ENCODE measurements at regions not wholly inside any gene's neighbourhood (a gene's known extent, or its start where the extent isn't known, plus 50 kb on each side); places are given as distances from the start of the nearest gene placed in this dataset.
"Not testable (repeated sequence)": the region's sequence is repeated elsewhere in the genome, so short reads cannot be mapped to it uniquely, and the experiment has no call there.

- DNase-seq: no peak
Observed at GRCh38 chr10:125605167-125605566, 77.8 kb downstream of the TEX36 start.

DNA sequence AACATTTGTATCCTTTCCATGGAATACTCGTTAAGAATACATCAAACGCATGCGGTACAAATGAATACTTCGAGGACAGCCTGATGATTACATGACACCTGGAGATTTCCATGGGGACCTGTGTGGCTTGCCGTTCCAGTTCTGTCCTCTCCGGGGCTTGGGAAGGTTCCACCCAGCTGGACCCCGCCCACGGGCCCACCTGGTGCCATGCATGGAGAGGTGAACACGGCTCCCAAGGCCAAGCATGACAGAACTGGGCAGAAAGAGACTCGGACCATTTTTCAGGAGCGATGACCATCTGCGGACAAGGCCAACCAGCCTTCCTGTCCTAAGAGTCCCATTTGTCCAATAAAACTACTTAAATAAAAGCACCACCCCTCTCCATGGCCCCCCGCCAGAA is 80.1 kb downstream of the TEX36 start:
- no peak for DNase-seq

DNA sequence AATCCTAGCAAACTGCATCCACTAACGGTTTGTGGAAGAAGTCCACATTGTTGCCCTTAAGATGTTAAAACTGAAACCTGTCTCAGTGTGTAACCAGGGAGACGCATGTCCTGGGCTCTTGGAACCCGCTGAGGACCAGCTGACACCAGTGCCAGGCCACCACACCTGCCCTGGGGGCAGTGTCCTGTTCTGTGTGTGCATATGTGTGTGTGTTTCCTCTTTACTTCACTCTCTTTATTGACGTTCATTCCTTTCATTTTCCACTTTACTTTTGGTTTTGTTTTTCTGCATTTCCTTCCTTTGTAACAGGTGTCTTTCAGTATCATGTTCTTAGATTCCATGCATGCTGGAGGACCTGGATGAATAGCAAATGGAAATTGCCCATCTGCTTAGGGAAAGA is 83.8 kb downstream of the TEX36 start:
- DNase-seq: no peak

- no peak for DNase-seq
Observed at GRCh38 chr10:125595911-125596310, 87.1 kb downstream of the TEX36 start.

GRCh38 chr10:125593644-125594043 is 89.3 kb downstream of the TEX36 start:
- no peak for DNase-seq

DNA sequence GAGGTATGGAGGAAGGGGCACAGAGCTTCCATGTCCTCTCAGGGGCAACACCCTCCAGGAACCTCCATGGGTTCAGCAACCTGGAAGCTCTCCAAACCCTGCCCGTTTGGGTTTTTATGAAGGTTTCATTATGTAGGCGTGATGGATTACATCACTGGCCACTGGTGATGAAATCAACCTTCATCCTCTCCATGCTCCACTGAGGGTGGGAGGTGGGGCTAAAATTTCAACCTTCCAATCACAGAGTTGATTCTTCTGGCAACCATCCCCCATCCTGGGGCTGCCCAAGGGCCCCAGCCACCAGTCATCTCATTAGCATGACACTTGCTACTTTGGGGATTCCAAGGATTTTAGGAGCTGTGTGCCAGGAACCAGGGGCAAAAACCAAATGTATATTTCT is 90.1 kb downstream of the TEX36 start:
- DNase-seq: no peak

DNA sequence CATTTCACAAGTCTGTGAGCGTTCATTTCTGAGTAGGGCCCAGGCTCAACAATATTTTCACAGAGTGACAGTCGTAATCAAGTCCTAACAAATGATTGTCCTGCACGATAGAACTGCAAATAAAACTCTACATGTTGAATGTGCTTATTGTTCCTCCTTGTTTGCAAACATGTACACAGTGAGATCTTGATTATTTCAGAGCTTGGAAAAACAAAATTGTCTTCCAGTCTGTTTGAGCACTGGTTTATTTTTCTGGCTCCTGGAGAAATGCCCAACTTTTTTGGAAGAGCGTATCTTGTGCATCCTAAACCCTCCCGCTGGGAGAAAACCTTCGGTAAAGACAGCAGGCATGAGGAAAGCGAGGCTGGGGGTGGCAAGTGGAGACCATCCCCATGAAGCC is 91.1 kb downstream of the TEX36 start:
- DNase-seq: no peak

DNA sequence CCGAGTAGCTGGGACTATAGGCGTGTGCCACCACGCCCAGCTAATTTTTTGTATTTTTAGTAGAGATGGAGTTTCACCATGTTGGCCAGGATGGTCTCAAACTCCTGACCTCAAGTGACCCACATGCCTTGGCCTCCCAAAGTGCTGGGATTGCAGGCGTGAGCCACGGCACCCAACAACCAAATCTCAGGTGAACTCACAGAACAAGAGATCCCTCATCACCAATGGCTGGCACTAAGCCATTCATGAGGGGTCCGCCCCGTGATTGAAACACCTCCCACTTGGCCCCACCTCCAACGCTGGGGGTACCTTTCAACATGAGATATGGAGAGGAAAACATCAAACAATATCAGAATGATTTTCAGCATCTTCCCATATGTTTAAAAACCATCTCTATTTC is 94.2 kb downstream of the TEX36 start:
- not testable (repeated sequence) for DNase-seq

GRCh38 chr10:125584954-125585353 is 98.0 kb downstream of the TEX36 start:
- DNase-seq: no peak

GRCh38 chr10:125578658-125579315 is 104.2 kb downstream of the TEX36 start:
- no peak for DNase-seq

GRCh38 chr10:125575843-125576242 is 107.1 kb downstream of the TEX36 start:
- no peak for DNase-seq

DNA sequence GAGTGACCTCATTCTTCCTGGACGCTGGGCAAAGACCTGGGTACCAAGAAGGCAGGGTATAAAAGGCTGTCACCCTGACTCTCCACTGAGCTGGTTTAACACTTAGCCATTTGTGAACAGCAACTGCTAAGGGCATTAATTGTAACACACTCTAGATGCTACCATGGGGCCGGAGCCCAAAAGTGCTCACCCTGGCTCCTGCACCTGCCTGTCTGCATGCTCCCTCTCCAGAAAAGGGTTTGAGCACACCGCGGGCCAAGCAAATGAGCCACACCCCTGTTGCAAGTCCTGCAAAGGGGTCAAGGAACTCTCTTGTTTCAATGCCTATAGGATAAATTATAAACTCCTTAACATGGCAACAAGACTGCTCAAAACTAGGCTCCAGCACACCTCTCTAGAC is 114.8 kb downstream of the TEX36 start:
- no peak for DNase-seq

- DNase-seq: no peak
Observed at GRCh38 chr10:125567529-125567928, 115.4 kb downstream of the TEX36 start.

DNA sequence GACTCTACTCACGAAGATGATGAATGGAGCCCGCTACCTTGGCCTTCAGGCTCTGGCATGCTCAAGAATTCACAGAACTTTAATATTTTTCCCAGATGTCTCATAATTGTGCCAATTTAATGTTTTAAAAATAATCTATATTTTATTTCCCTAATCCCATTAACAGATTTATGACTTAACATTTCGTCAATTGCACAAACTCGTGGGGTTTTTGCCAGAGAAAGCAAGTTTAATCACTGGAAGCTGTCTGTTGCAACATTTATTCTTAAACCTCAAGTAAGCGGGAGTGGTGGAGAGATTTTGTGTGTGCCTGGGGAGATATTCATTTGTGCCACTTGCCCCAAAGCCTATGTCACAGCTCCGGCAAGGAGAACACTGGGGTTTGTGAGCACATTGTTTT is 117.9 kb downstream of the TEX36 start:
- DNase-seq: no peak

- DNase-seq: no peak
Observed at GRCh38 chr10:125564570-125564969, 118.4 kb downstream of the TEX36 start.

- DNase-seq: no peak
Observed at GRCh38 chr10:125562737-125563136, 120.2 kb downstream of the TEX36 start.

DNA sequence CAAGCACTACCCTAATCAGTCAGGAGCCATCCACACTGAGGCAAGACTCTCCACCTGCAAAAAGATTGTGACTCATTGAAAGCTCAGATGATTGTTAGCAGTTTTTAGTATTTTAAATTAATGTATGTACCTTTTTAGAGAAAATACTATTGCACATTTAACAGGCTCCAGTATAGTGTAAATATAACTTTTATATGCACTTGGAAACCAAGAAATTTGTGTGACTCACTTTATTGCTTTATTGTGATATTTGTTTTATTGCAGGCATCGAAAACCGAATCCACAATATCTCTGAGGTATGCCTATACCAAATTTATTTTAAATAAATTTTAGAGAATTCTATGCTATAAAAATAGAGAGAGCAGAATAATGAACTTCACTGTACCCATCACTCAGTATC is 122.0 kb downstream of the TEX36 start:
- no peak for DNase-seq

- no peak for DNase-seq
Observed at GRCh38 chr10:125559210-125559609, 123.8 kb downstream of the TEX36 start.

GRCh38 chr10:125557801-125558505 is 125.0 kb downstream of the TEX36 start:
- DNase-seq: no peak

DNA sequence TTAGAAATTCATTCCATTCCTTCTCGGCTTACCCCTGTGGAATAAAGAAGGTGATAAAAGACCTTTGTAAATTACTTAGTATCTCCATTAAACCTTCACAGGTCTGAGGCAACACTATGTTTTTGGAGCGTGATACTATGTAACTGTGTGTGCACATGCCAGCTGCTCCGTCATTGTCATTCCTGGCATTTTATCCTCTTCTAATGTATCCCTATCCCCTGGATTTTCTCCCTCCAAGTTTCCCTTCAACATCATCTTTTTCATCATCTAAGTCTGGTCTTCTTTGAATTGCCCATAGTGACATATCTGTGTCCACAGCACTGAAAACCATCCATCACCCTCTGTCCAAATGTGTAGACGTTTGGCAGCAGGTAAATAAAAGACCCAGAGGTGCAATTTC is 125.7 kb downstream of the TEX36 start:
- no peak for DNase-seq

DNA sequence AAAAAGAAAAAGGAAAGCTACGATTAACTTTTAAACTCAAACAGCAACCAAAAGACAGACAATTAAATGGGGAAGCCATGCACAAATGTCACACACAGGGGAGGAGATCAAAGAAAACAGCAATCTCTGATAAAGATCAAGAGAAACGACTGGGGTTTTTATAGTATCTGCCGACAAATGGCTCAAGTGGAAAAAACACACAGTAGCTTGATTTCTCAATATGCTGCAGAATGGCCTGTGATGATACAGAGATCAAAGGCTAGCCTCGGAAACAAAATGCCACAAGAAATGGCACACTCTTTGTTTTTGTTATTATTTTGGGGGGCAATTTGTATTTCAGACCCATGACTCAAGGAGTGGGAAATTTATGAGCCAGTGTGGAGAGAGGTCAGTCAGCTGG is 126.1 kb downstream of the TEX36 start:
- DNase-seq: no peak

GRCh38 chr10:125555743-125556142 is 127.2 kb downstream of the TEX36 start:
- no peak for DNase-seq

DNA sequence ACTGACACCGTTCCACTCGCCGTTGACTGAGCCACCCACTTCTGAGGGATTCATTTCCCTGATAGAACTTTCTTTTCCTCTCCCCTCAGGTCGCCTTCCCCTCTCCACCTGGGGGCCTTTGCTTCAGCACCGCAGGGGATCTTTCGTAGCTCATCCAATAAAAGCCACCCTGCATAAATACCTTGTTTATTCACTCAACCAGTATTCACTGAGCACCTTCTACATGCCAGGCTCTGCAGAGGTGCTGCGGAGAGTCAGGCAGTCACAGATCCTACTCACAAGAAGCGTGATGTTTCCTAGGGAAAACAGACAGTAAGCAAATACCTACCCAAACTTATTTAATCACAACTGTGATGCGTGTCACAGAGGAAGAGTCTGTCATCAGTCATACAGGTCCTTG is 127.7 kb downstream of the TEX36 start:
- no peak for DNase-seq

- DNase-seq: no peak
Observed at GRCh38 chr10:125554753-125555152, 128.2 kb downstream of the TEX36 start.

All from femur (tissue), 1 donor.